Osteocyte (in vitro differentiated cells): ENCODE measurements at regions not wholly inside any gene's neighbourhood (a gene's known extent, or its start where the extent isn't known, plus 50 kb on each side); places are given as distances from the start of the nearest gene placed in this dataset.
"Not testable (repeated sequence)": the region's sequence is repeated elsewhere in the genome, so short reads cannot be mapped to it uniquely, and the experiment has no call there.

Experiments
- DNase-seq: peaks from one replicate; pipeline ENCODE4 v3.0.0; 2021; ENCODE audit warnings: mixed read lengths; ENCODE audit not compliant: unreplicated experiment; ENCODE audit errors: extremely low spot score
- H3K27ac Mint-ChIP-seq: one replicate; pipeline ENCODE4 v1.8.0; 2021; ENCODE audit warnings: mild to moderate bottlenecking, mixed read lengths; ENCODE audit not compliant: unreplicated experiment
- H3K27me3 Mint-ChIP-seq: one replicate; pipeline ENCODE4 v1.8.0; 2021; ENCODE audit warnings: mixed read lengths; ENCODE audit not compliant: unreplicated experiment
- H3K36me3 Mint-ChIP-seq: one replicate; pipeline ENCODE4 v1.8.0; 2021; ENCODE audit warnings: mixed read lengths; ENCODE audit not compliant: unreplicated experiment
- H3K4me1 Mint-ChIP-seq: one replicate; pipeline ENCODE4 v1.8.0; 2021; ENCODE audit warnings: mixed read lengths; ENCODE audit not compliant: unreplicated experiment
- H3K4me3 Mint-ChIP-seq: one replicate; pipeline ENCODE4 v1.8.0; 2021; ENCODE audit warnings: mild to moderate bottlenecking, moderate library complexity, mixed read lengths; ENCODE audit not compliant: unreplicated experiment
- H3K9me3 Mint-ChIP-seq: one replicate; pipeline ENCODE4 v1.8.0; 2021; ENCODE audit warnings: mixed read lengths; ENCODE audit not compliant: unreplicated experiment
- TF ChIP-seq, protein P1 (sequence below): fragments of 200-600 bp; sonication (generic); IDR thresholded peaks from 2 replicates; pipeline ENCODE4 v1.5.0; 2021; ENCODE audit warnings: antibody characterized with exemption, mild to moderate bottlenecking, moderate library complexity

DNA sequence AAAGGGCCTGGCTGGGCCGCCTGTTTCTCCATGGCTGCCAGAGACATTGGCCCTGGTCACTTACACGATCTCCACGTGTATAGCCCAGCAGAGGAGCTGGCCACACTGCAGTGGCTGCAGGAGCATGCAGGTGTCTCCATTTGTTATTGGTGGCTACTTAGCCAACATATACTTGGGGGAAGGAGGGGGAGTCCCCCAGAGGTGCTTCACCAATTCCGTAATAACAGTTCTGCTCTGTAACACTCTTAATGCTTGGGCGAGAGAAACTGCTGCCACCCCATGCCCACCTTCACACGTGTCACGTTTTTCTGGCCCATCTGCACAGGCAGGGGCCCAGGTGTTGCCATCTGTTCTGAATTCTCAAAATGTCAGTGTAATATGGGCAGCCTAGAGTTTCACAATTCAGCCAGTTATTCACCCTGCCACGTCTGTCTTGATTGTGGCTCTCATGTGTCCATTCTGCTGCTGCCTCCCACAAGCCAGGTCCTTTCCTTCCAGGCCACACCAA, 353.5 kb downstream of the BCL2L11 start:
- H3K27ac Mint-ChIP-seq, H3K4me3 Mint-ChIP-seq, H3K9me3 Mint-ChIP-seq, H3K4me1 Mint-ChIP-seq, H3K36me3 Mint-ChIP-seq, H3K27me3 Mint-ChIP-seq, DNase-seq: not testable (repeated sequence)

DNA sequence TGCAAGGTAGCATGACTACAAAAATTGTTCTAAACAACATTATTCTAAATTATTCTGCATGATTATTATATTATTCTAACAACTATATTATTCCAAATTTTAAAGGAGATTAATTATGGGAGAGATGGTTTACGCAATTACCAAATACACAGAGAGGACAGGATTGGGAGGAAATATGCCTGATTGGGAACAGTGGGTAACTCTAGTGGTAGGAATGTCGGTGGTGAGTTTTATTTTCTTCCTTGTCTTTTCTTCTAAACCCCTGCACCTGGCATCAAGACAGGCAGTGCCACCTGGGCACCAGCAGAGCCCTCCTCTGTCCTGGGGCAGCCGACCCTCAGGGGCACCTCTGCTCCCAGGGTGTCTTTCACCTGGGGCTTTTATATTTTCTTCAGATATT, 357.6 kb downstream of the BCL2L11 start:
- not testable (repeated sequence) for H3K9me3 Mint-ChIP-seq, H3K27me3 Mint-ChIP-seq, H3K27ac Mint-ChIP-seq, H3K36me3 Mint-ChIP-seq, DNase-seq, H3K4me3 Mint-ChIP-seq
- H3K4me1 Mint-ChIP-seq = peaks cover 24% of the 10 kb centered on the region
- TF ChIP-seq, protein P1, sequence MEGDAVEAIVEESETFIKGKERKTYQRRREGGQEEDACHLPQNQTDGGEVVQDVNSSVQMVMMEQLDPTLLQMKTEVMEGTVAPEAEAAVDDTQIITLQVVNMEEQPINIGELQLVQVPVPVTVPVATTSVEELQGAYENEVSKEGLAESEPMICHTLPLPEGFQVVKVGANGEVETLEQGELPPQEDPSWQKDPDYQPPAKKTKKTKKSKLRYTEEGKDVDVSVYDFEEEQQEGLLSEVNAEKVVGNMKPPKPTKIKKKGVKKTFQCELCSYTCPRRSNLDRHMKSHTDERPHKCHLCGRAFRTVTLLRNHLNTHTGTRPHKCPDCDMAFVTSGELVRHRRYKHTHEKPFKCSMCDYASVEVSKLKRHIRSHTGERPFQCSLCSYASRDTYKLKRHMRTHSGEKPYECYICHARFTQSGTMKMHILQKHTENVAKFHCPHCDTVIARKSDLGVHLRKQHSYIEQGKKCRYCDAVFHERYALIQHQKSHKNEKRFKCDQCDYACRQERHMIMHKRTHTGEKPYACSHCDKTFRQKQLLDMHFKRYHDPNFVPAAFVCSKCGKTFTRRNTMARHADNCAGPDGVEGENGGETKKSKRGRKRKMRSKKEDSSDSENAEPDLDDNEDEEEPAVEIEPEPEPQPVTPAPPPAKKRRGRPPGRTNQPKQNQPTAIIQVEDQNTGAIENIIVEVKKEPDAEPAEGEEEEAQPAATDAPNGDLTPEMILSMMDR = peak; percentile 25

DNA sequence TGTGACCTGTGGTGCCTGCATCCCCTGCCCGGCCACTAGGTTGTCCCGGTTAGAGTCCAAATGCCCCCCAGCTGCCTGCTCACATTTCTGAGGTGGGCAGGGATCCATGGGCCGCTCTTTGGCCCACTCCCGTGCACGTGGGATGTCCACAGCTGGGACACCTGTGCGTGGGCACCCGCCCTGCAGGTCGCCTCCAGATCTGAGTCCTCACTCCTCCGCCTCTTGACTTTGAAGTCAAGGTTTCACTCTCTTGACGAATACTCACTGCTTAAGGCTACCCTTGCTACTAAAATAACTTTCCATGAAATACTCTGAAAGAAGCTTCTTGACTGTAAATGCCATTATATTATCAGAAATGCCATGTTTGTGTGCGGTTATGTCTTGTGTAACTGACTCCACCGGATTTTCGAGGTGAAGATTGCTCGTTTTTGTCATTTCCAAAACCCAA, 358.2 kb downstream of the BCL2L11 start:
- H3K36me3 Mint-ChIP-seq, H3K4me3 Mint-ChIP-seq, H3K27me3 Mint-ChIP-seq, DNase-seq, H3K9me3 Mint-ChIP-seq, H3K27ac Mint-ChIP-seq: not testable (repeated sequence)
- H3K4me1 Mint-ChIP-seq = peaks cover 23% of the 10 kb centered on the region

DNA sequence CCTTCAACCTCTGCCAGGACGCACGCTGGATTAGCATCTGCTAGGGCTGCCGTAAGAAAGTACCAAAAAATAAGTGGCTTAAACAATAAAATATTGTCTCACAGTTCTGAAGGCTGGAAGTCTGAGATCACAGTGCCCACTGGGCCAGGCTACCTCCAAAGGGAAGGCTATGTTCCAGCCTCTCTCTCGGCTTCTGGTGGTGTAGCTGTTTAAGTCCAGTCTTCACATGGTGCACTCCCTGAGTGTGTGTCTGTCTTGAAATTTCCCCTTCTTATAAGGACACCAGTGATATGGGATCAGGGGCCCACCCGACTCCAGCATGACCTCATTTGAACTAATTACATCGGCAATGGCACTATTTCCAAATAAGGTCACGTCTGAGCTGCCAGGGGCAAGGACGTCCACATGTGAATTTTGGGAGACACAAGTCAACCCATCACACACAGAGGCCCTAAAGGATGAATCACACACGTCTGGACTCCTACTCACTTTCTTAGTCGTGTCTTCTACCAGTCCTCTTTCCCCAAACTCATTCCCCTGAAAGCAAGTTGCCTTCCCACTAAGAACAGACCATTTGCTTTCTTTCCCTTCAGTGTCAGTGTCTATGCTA, 359.4 kb downstream of the BCL2L11 start:
- not testable (repeated sequence) for H3K9me3 Mint-ChIP-seq, H3K4me3 Mint-ChIP-seq, H3K27me3 Mint-ChIP-seq, DNase-seq, H3K36me3 Mint-ChIP-seq
- Mint-ChIP-seq H3K27ac (peak overlapping the region; percentile 78), H3K4me1 (peaks cover 26% of the 10 kb centered on the region)

DNA sequence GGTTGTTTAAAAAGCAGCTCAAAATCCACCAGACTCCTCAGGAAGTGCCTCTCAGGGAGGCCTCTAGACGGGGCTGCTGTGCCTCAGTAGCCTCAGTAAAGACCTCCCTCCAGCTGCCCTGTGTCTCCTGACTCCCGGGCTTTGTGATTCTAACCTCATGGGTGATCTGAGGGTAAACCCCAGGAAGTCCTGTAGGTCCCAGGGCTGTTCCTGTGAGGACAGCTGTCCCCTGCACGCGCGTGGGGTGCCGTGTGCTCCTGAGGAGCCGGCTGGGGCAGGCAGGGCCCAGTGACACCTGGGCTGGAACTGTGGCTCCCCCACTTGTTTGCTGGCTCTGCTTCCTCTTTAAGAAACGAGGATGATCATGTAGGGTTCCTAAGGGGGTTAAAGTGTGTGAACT, 359.9 kb downstream of the BCL2L11 start:
- not testable (repeated sequence) for H3K27me3 Mint-ChIP-seq, H3K9me3 Mint-ChIP-seq, DNase-seq, H3K4me3 Mint-ChIP-seq, H3K36me3 Mint-ChIP-seq
- TF ChIP-seq, protein P1 = peak; percentile 42
- H3K27ac Mint-ChIP-seq = peak overlapping the region; percentile 78
- H3K4me1 Mint-ChIP-seq = peaks cover 27% of the 10 kb centered on the region

DNA sequence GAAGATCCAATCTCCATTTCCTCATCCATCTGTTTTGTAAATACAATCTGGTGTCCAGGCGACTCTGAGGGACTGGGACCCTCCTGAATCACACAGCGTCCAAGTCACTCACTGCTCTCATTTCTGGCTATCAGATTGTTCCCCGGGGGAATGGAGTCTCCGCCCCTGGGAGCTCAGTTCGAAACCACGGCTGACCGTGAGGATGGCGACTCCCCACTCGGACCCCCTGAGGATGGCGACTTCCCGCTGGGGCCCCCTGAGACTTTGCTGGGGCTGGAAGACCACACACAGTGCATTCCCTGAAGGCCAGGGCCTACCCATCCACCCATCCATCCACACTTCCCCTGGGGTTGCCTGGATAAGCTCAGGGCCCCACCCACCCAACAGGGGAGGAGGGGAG, 360.5 kb downstream of the BCL2L11 start:
- H3K27me3 Mint-ChIP-seq, H3K4me3 Mint-ChIP-seq, H3K36me3 Mint-ChIP-seq, H3K9me3 Mint-ChIP-seq, DNase-seq: not testable (repeated sequence)
- Mint-ChIP-seq H3K27ac (peak overlapping the region; percentile 85), H3K4me1 (peaks cover 29% of the 10 kb centered on the region)

DNA sequence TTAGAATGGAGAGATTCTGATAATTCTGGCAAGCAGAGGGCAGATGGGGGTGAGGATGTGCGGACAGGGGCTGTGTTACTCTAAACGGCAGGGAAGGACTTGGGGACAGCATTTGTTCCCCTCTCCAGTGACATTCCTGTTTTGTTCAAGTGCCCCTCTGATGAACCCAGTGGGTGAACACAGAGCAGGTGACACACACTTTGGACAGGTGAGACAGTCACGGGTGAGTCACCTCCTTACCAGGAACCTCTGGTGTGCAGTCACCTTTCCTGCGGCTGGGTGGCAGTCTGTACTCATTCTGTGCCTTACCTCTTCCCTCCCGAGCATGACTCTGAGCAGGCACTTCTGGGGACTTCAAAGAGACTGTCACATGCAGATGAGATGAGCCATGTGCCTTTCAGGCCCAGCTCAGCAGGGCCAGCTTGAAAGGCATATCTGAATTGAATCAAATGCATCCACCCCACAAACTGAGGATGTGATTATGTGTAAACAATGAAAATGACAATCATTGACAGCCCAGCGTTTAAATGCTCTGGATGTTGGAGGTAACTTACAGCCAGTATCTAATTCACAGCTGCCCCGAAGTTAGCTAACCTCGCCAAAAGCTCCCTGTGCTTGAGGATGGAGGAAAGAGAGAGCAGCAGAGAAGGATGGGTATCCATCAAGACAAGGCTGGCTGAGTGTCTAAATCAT, 362.4 kb downstream of the BCL2L11 start:
- H3K4me3 Mint-ChIP-seq = not testable (repeated sequence)

DNA sequence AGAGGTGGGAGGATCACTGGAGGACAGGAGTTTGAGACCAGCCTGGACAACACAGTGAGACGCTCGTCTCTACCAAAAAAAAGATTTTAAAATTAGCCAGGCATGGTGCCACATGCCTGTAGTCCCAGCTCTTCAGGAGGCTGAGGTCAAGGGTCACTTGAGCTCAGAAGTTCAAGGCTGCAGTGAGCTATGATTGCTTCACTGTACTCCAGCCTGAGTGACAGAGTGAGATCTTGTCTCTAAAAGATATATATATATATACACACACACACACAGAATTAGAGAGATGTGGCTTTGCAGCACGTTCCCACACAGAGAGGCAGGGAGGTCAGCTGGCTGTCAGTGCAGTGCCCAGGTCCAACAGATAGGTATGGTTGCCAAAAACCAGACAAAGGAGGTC, 363.4 kb downstream of the BCL2L11 start:
- not testable (repeated sequence) for H3K4me3 Mint-ChIP-seq, H3K36me3 Mint-ChIP-seq, DNase-seq, H3K9me3 Mint-ChIP-seq, H3K27me3 Mint-ChIP-seq, H3K27ac Mint-ChIP-seq
- peaks cover 31% of the 10 kb centered on the region for H3K4me1 Mint-ChIP-seq

More for the DNA sequence above, 362.4 kb downstream of the BCL2L11 start:
- not testable (repeated sequence) for DNase-seq, H3K27ac Mint-ChIP-seq, H3K9me3 Mint-ChIP-seq, H3K36me3 Mint-ChIP-seq, H3K27me3 Mint-ChIP-seq
- H3K4me1 Mint-ChIP-seq = peaks cover 31% of the 10 kb centered on the region

DNA sequence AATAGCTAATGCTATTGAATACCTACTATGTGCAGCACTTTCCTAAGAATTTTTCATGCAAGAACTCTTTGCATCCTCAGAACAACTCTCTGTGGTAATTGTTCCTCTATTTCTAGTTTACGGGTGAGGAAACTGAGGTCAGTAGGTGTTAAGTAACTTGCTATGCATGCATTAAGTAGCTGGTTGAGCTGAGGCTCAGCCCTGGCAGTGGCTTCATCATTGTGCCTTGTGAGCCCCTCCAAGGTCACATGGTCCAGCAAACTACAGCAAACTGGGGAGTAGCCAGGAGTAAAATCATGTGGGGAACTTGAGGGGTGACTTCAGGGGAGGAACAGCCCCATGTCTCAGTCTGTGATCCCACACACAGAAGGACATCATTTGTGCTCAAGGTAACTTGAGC, 365.2 kb downstream of the BCL2L11 start:
- not testable (repeated sequence) for H3K4me3 Mint-ChIP-seq, H3K36me3 Mint-ChIP-seq, H3K9me3 Mint-ChIP-seq, H3K27me3 Mint-ChIP-seq, DNase-seq, H3K27ac Mint-ChIP-seq
- H3K4me1 Mint-ChIP-seq = peaks cover 22% of the 10 kb centered on the region

DNA sequence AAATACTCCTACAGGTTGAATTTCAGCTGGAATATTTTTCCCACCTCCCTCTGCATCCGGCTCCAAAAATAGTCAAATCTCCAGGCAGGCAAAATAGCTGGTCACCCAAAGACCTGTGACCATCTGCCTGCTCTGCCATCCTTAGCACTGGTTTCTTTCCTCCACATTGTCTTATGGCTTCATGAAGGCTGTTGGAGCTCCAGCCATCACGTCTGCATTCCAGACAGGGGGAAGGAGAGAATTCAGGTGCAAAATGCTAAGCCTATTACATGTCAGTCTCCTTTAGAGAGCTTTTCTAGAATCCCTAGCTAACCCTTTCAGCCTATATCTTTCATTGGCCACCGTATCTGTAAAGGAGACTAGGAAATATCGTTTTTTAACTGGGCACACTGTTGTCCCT, 367.7 kb downstream of the BCL2L11 start:
- not testable (repeated sequence) for H3K36me3 Mint-ChIP-seq, H3K4me3 Mint-ChIP-seq, DNase-seq, H3K27me3 Mint-ChIP-seq, H3K27ac Mint-ChIP-seq, H3K9me3 Mint-ChIP-seq
- peaks cover 18% of the 10 kb centered on the region for H3K4me1 Mint-ChIP-seq
